Chondrocyte (in vitro differentiated cells): ENCODE measurements at regions not wholly inside any gene's neighbourhood (a gene's known extent, or its start where the extent isn't known, plus 50 kb on each side); places are given as distances from the start of the nearest gene placed in this dataset.
"Not testable (repeated sequence)": the region's sequence is repeated elsewhere in the genome, so short reads cannot be mapped to it uniquely, and the experiment has no call there.

Source experiments
- DNase-seq: peaks from one replicate; pipeline ENCODE4 v3.0.0; 2021; ENCODE audit warnings: mixed read lengths, low spot score
- H3K27ac Mint-ChIP-seq: one replicate; pipeline ENCODE4 v1.8.0; 2021; ENCODE audit warnings: mild to moderate bottlenecking, moderate library complexity, mixed read lengths; ENCODE audit not compliant: unreplicated experiment
- H3K27me3 Mint-ChIP-seq: 2 replicates; pipeline ENCODE4 v1.8.0; 2021; ENCODE audit warnings: low read depth, mixed read lengths
- H3K36me3 Mint-ChIP-seq: 2 replicates; pipeline ENCODE4 v1.8.0; 2021; ENCODE audit warnings: low read depth, mixed read lengths
- H3K4me1 Mint-ChIP-seq: 2 replicates; pipeline ENCODE4 v1.8.0; 2021; ENCODE audit warnings: low read depth, mild to moderate bottlenecking, mixed read lengths
- H3K4me3 Mint-ChIP-seq: one replicate; pipeline ENCODE4 v1.8.0; 2021; ENCODE audit warnings: mild to moderate bottlenecking, moderate library complexity, mixed read lengths; ENCODE audit not compliant: unreplicated experiment
- H3K9me3 Mint-ChIP-seq: 2 replicates; pipeline ENCODE4 v1.8.0; 2021; ENCODE audit warnings: low read depth, mixed read lengths
- CTCF ChIP-seq: fragments of 200-600 bp; sonication (generic); IDR thresholded peaks from 2 replicates; pipeline ENCODE4 v1.5.0; 2021; ENCODE audit warnings: antibody characterized with exemption, mild to moderate bottlenecking, moderate library complexity

GRCh38 chr6:146984251-146984924 lies 219.8 kb upstream of the STXBP5 start:
- Mint-ChIP-seq H3K27ac (no peak overlapping the region), H3K9me3 (peaks cover 14% of the 10 kb centered on the region), H3K27me3 (no peaks in the 10 kb centered on the region), H3K36me3 (no peaks in the 10 kb centered on the region), H3K4me1 (no peaks in the 10 kb centered on the region), H3K4me3 (no peak overlapping the region)
- no peak for TF ChIP-seq CTCF
- DNase-seq: no peak

GRCh38 chr6:146985111-146985510 lies 219.1 kb upstream of the STXBP5 start:
- Mint-ChIP-seq H3K9me3 (peaks cover 14% of the 10 kb centered on the region), H3K27me3 (no peaks in the 10 kb centered on the region), H3K36me3 (no peaks in the 10 kb centered on the region), H3K4me3 (no peak overlapping the region), H3K4me1 (peaks cover 4% of the 10 kb centered on the region), H3K27ac (no peak overlapping the region)
- no peak for DNase-seq
- TF ChIP-seq CTCF: no peak

GRCh38 chr6:146985966-146986365 lies 218.3 kb upstream of the STXBP5 start:
- Mint-ChIP-seq H3K27ac (no peak overlapping the region), H3K27me3 (no peaks in the 10 kb centered on the region), H3K36me3 (no peaks in the 10 kb centered on the region), H3K9me3 (peaks cover 22% of the 10 kb centered on the region), H3K4me3 (no peak overlapping the region), H3K4me1 (peaks cover 11% of the 10 kb centered on the region)
- DNase-seq: no peak
- no peak for TF ChIP-seq CTCF

GRCh38 chr6:146987938-146988337 lies 216.3 kb upstream of the STXBP5 start:
- Mint-ChIP-seq H3K4me1 (peaks cover 15% of the 10 kb centered on the region), H3K9me3 (peaks cover 22% of the 10 kb centered on the region)
- not testable (repeated sequence) for H3K4me3 Mint-ChIP-seq, H3K27me3 Mint-ChIP-seq, H3K36me3 Mint-ChIP-seq, DNase-seq, H3K27ac Mint-ChIP-seq

GRCh38 chr6:146989860-146990259 lies 214.4 kb upstream of the STXBP5 start:
- TF ChIP-seq CTCF: no peak
- Mint-ChIP-seq H3K27me3 (no peaks in the 10 kb centered on the region), H3K27ac (no peak overlapping the region), H3K4me3 (no peak overlapping the region), H3K36me3 (no peaks in the 10 kb centered on the region), H3K4me1 (peaks cover 15% of the 10 kb centered on the region), H3K9me3 (peaks cover 22% of the 10 kb centered on the region)
- no peak for DNase-seq

GRCh38 chr6:146990284-146990683 lies 213.9 kb upstream of the STXBP5 start:
- no peak for DNase-seq
- Mint-ChIP-seq H3K27ac (peak overlapping the region; percentile 22), H3K27me3 (no peaks in the 10 kb centered on the region), H3K4me1 (peaks cover 15% of the 10 kb centered on the region), H3K4me3 (no peak overlapping the region), H3K36me3 (no peaks in the 10 kb centered on the region), H3K9me3 (peaks cover 22% of the 10 kb centered on the region)
- TF ChIP-seq CTCF: no peak
